ENCODE measurements at regions not wholly inside any gene's neighbourhood (a gene's known extent, or its start where the extent isn't known, plus 50 kb on each side); places are given as distances from the start of the nearest gene placed in this dataset.

GRCh38 chr1:207268753-207269511 is 52.5 kb upstream of the CD55 start:
- Histone ChIP-seq H3K9me3 (no peaks in the 10 kb centered on the region), H3K27me3 (replicated peaks; ENCODE audit: insufficient read depth) (no peaks in the 10 kb centered on the region), H3K4me1 (replicated peaks) (no peaks in the 10 kb centered on the region), H3K36me3 (no peaks in the 10 kb centered on the region), H3K27ac (no peak overlapping the region), H3K4me3 (no peak overlapping the region)
- TF ChIP-seq POLR2A (IDR thresholded peaks at IDR 0.05), result no peak
- TF ChIP-seq, protein P1, sequence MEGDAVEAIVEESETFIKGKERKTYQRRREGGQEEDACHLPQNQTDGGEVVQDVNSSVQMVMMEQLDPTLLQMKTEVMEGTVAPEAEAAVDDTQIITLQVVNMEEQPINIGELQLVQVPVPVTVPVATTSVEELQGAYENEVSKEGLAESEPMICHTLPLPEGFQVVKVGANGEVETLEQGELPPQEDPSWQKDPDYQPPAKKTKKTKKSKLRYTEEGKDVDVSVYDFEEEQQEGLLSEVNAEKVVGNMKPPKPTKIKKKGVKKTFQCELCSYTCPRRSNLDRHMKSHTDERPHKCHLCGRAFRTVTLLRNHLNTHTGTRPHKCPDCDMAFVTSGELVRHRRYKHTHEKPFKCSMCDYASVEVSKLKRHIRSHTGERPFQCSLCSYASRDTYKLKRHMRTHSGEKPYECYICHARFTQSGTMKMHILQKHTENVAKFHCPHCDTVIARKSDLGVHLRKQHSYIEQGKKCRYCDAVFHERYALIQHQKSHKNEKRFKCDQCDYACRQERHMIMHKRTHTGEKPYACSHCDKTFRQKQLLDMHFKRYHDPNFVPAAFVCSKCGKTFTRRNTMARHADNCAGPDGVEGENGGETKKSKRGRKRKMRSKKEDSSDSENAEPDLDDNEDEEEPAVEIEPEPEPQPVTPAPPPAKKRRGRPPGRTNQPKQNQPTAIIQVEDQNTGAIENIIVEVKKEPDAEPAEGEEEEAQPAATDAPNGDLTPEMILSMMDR (IDR thresholded peaks at IDR 0.05), result no peak
- no peak for TF ChIP-seq POLR2AphosphoS5 (IDR thresholded peaks at IDR 0.05)
- intact Hi-C loops (cut with DNase I), result no loop called here
- 88% methylated on average over 5 of the region's 5 CpGs for WGBS
- no peak for DNase-seq (ENCODE audit: low spot score)
